ENCODE measurements at regions not wholly inside any gene's neighbourhood (a gene's known extent, or its start where the extent isn't known, plus 50 kb on each side); places are given as distances from the start of the nearest gene placed in this dataset.

GRCh38 chr20:47906348-47906660, 121.0 kb upstream of the SULF2 start:
- TF ChIP-seq ZNF274 (IDR thresholded peaks at IDR 0.05; ENCODE audit: low read depth, low read length) (no peak), SUZ12 (IDR thresholded peaks at IDR 0.05; ENCODE audit: extremely low read depth, insufficient read depth, insufficient read length) (no peak)
